Right lobe of liver (tissue), 6 donors: ENCODE measurements at regions not wholly inside any gene's neighbourhood (a gene's known extent, or its start where the extent isn't known, plus 50 kb on each side); places are given as distances from the start of the nearest gene placed in this dataset.
A peak's percentile ranks its signal among the peaks of the same experiment; 100 is the strongest.

Experiments
- ATAC-seq, 4 donors: fragments of 200-7000 bp; cut with Tn5 transposase; one replicate each; pipeline ENCODE4 v1.9.1; 2020; ENCODE audit warnings: mild to moderate bottlenecking in 4 of 4, moderate library complexity in 4 of 4
- DNase-seq, 3 donors: peaks; one replicate each; pipeline ENCODE4 v3.0.0-alpha.2; 2020
- H3K27ac ChIP-seq, 3 donors: fragments of 200-600 bp; one replicate each; pipeline ENCODE4 v1.8.0; 2022
- H3K27me3 ChIP-seq, 2 donors: fragments of 200-600 bp; one replicate each; pipeline ENCODE4 v1.8.0; 2022
- H3K36me3 ChIP-seq, 4 donors: fragments of 200-600 bp; sonication (generic) in 1 of 4; one replicate each; pipeline versions ENCODE4 v1.5.1 to v1.8.0; 2017 to 2022; ENCODE audit warnings: control low read depth in 1 of 4
- H3K4me1 ChIP-seq, 4 donors: fragments of 200-600 bp; sonication (generic) in 1 of 4; one replicate each; pipeline versions ENCODE4 v1.5.1 to v1.8.0; 2017 to 2022; ENCODE audit warnings: control low read depth in 1 of 4
- H3K4me3 ChIP-seq, 3 donors: fragments of 200-600 bp; one replicate each; pipeline ENCODE4 v1.8.0; 2022
- H3K9me3 ChIP-seq, 4 donors: fragments of 200-600 bp; sonication (generic) in 1 of 4; one replicate each; pipeline versions ENCODE4 v1.5.1 to v1.8.0; 2017 to 2022; ENCODE audit warnings: control low read depth in 1 of 4
- CTCF ChIP-seq, 4 donors: fragments of 200-600 bp in 3 of 4; fragments of 450-650 bp in 1 of 4; IDR thresholded peaks; one replicate each; pipeline versions ENCODE4 v1.5.1 to v1.8.0; 2016 to 2022; ENCODE audit warnings: antibody characterized with exemption in 4 of 4, mild to moderate bottlenecking in 2 of 4
- POLR2A ChIP-seq: fragments of 450-650 bp; IDR thresholded peaks from one replicate; pipeline ENCODE4 v1.6.1; 2017; ENCODE audit warnings: antibody characterized with exemption, mild to moderate bottlenecking
- WGBS: methylation state at CpG from one replicate; pipeline ENCODE4 v1.1.6; 2018; ENCODE audit warnings: low coverage, low lambda C conversion rate; ENCODE audit not compliant: insufficient coverage; ENCODE audit errors: missing lambda C conversion rate; 5-methylcytosine and 5-hydroxymethylcytosine counted together
- intact Hi-C, 2 donors: fragments of 100-400 bp; cut with DNase I; formaldehyde crosslinking; loops; one replicate each; pipeline versions ENCODE4 v1.11.2 to v1.14.1; 2022
- donor health status: DM: no; HTN: yes; CAD: no.
- donor health status: DM: no; HTN: no; CAD: no.
- donor health status: DM: no; HTN: no; CAD: no.
- donor health status: DM: no; HTN: yes; CAD: no.
- donor health status: DM: no; HTN: yes; CAD: no.

- 24% methylated on average over 8 of the region's 8 CpGs for WGBS
- no peak for DNase-seq
- TF ChIP-seq POLR2A (no peak), CTCF (IDR thresholded peaks at IDR 0.05) (no peak)
- Histone ChIP-seq H3K27me3 (no peaks in the 10 kb centered on the region), H3K9me3 (no peaks in the 10 kb centered on the region), H3K4me3 (no peak overlapping the region), H3K27ac (no peak overlapping the region), H3K4me1 (peaks cover 0 to 4% (median 0%) of the 10 kb centered on the region in 4 donors), H3K36me3 (no peaks in the 10 kb centered on the region)
- intact Hi-C loops = no loop called here
- no peak for ATAC-seq
Measured at GRCh38 chr2:4134551-4135550, 431.5 kb downstream of the DCDC2C start.

- Histone ChIP-seq H3K27ac (no peak overlapping the region), H3K27me3 (no peaks in the 10 kb centered on the region), H3K36me3 (no peaks in the 10 kb centered on the region), H3K4me1 (peaks cover 0 to 4% (median 0%) of the 10 kb centered on the region in 4 donors), H3K4me3 (no peak overlapping the region), H3K9me3 (no peaks in the 10 kb centered on the region)
- WGBS = 75% methylated on average over 8 of the region's 14 CpGs
- DNase-seq (no peak), ATAC-seq (no peak)
- intact Hi-C loops = no loop called here
- TF ChIP-seq POLR2A (no peak), CTCF (IDR thresholded peaks at IDR 0.05) (no peak)
Measured at GRCh38 chr2:4135765-4136164, 432.4 kb downstream of the DCDC2C start.

GRCh38 chr2:4139316-4139715 lies 435.9 kb downstream of the DCDC2C start:
- ATAC-seq = no peak
- TF ChIP-seq CTCF (IDR thresholded peaks at IDR 0.05) (no peak), POLR2A (no peak)
- intact Hi-C loops = no loop called here
- no peak for DNase-seq
- no peak overlapping the region for H3K4me3 ChIP-seq
- no peaks in the 10 kb centered on the region for H3K36me3 ChIP-seq
- 36% methylated on average over 2 of the region's 6 CpGs for WGBS
- H3K27me3 ChIP-seq = no peaks in the 10 kb centered on the region
- no peaks in the 10 kb centered on the region for H3K9me3 ChIP-seq
- no peak overlapping the region for H3K27ac ChIP-seq
- peaks cover 0 to 4% (median 0%) of the 10 kb centered on the region in 4 donors for H3K4me1 ChIP-seq

- H3K27me3 ChIP-seq = no peaks in the 10 kb centered on the region
- ATAC-seq = peak in 3 of 4 donors; percentile 45 to 88 (median 76)
- H3K36me3 ChIP-seq = no peaks in the 10 kb centered on the region
- no peak overlapping the region for H3K4me3 ChIP-seq
- intact Hi-C loops = no loop called here
- no peaks in the 10 kb centered on the region for H3K9me3 ChIP-seq
- H3K4me1 ChIP-seq = peaks cover 0 to 4% (median 0%) of the 10 kb centered on the region in 4 donors
- H3K27ac ChIP-seq = no peak overlapping the region
- 47% methylated on average over 1 of the region's 1 CpG for WGBS
- TF ChIP-seq CTCF (IDR thresholded peaks at IDR 0.05) = no peak
- TF ChIP-seq POLR2A = no peak
- no peak for DNase-seq
Measured at GRCh38 chr2:4139731-4140130, 436.4 kb downstream of the DCDC2C start.
